ENCODE measurements at regions not wholly inside any gene's neighbourhood (a gene's known extent, or its start where the extent isn't known, plus 50 kb on each side); places are given as distances from the start of the nearest gene placed in this dataset.

DNA sequence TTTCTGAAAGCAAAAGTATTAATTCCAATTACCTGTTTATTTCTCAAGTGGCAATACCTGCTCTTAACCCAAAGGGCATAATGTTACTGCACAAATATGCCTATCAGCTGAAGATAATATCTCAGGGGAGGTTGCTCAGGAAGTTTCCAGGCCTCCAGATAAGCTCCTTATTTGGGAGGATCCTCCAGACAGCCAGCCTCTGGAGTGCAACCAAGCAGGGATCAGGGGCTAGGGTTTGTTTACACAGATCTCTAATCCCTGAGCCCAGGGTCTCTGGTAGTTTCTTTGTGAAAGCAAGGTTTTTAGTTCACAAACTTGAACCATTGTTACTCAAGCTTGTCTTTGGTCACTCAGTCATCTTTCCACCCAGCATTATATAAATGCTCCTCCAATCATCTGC lies 124.4 kb downstream of the SLC38A4 start (continued):
- TF ChIP-seq NANOG (IDR thresholded peaks at IDR 0.05; ENCODE audit: insufficient read depth, low read depth, low read length, poor library complexity, severe bottlenecking): no peak

DNA sequence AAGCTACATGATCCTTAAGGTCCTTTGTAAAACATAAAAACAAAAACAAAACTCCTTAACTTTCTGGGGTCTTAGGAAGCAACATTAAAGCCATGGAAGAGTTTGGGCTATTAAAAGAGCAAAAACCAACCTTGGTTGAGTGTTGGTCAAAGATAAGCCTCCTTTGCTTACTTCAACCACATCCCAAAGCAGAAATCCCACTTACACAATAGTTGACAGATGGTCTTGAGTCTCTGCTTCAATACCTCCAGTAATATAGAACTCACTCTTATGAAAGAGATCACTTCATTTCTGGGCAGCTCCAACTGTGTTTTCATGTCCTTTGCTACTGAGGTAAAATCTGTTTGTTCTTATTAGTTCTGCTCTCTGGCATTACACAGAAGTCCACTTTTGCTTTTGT lies 125.8 kb downstream of the SLC38A4 start:
- Histone ChIP-seq H4K91ac (replicated peaks; ENCODE audit: insufficient read length, low read length) (no peak overlapping the region), H2AFZ (ENCODE audit: low read length) (no peak overlapping the region), H4K20me1 (replicated peaks in 1 of 2; ENCODE audit: control insufficient read depth in 1 of 2, insufficient read depth in 2 of 2, low read length in 2 of 2) (no peaks in the 10 kb centered on the region), H3K56ac (replicated peaks; ENCODE audit: insufficient read length, low read depth, low read length) (no peak overlapping the region), H3K4me1 (replicated peaks in 1 of 4; ENCODE audit: control insufficient read depth in 3 of 4, insufficient read depth in 4 of 4, low read length in 3 of 4) (no peaks in the 10 kb centered on the region), H4K5ac (ENCODE audit: insufficient read length, low read depth, low read length) (no peak overlapping the region), H2AK5ac (ENCODE audit: low read depth, low read length) (no peak overlapping the region), H3K4ac (replicated peaks; ENCODE audit: insufficient read length, low read depth, low read length) (no peak overlapping the region), H3K9ac (replicated peaks in 1 of 4; ENCODE audit: extremely low read depth in 1 of 4, low read depth in 3 of 4, low read length in 3 of 4) (no peak overlapping the region), H2BK20ac (ENCODE audit: low read length) (no peak overlapping the region), H3K4me3 (ENCODE audit: extremely low read depth in 1 of 4, insufficient read depth in 2 of 4, low read depth in 3 of 4, low read length in 4 of 4) (no peak overlapping the region), H3K4me2 (ENCODE audit: insufficient read depth in 1 of 2, low read depth in 2 of 2, low read length in 2 of 2) (no peak overlapping the region), H3K27ac (ENCODE audit: low read depth, low read length) (no peak overlapping the region), H3K27me3 (replicated peaks in 1 of 4; ENCODE audit: control insufficient read depth in 3 of 4, extremely low read depth in 1 of 4, insufficient read depth in 3 of 4, low read length in 3 of 4) (no peaks in the 10 kb centered on the region), H3K23ac (ENCODE audit: insufficient read length) (no peak overlapping the region), H2BK120ac (replicated peaks; ENCODE audit: low read depth, low read length) (no peak overlapping the region), H3K14ac (ENCODE audit: insufficient read length) (no peak overlapping the region), H3K9me3 (ENCODE audit: insufficient read depth in 2 of 2, low read depth in 1 of 2, low read length in 1 of 2) (0 out of 4 replicates have a peak, but pooled peaks cover 3% of the 10 kb centered on the region in 2 experiments), H3K36me3 (ENCODE audit: control insufficient read depth in 2 of 4, insufficient read depth in 4 of 4, low read length in 3 of 4) (no peaks in the 10 kb centered on the region; a peak in 1 of 8 replicates), H2BK5ac (ENCODE audit: low read depth, low read length) (no peak overlapping the region), H3K23me2 (ENCODE audit: low read depth, low read length) (no peaks in the 10 kb centered on the region), H3K79me2 (ENCODE audit: control insufficient read depth in 1 of 2, insufficient read depth in 2 of 2, low read length in 2 of 2) (no peaks in the 10 kb centered on the region), H3K79me1 (ENCODE audit: low read depth, low read length) (no peaks in the 10 kb centered on the region), H2BK12ac (ENCODE audit: low read depth, low read length) (no peak overlapping the region), H4K8ac (ENCODE audit: extremely low read depth, insufficient read depth, low read length) (no peak overlapping the region), H2BK15ac (ENCODE audit: low read length) (no peak overlapping the region), H3K18ac (ENCODE audit: extremely low read depth, low read length) (no peak overlapping the region)
- POLR2A ChIA-PET (ENCODE audit: partially characterized antibody): no interaction called here
- DNase-seq (ENCODE audit: low read depth in 1 of 2, low spot score in 2 of 2): no peak
- CTCF ChIA-PET (ENCODE audit: partially characterized antibody): interaction anchor here (0.9 to 1.3 kb wide), 2 partner anchors 15 to 101 kb away, joined by 3 to 4 read pairs; no protein-coding TSS in a partner anchor
- no peak for FAIRE-seq
- TF ChIP-seq EP300 (IDR thresholded peaks at IDR 0.05; ENCODE audit: borderline replicate concordance in 1 of 2, low read depth in 2 of 2, low read length in 2 of 2): no peak
- no peak for TF ChIP-seq JUND (IDR thresholded peaks at IDR 0.05; ENCODE audit: low read length)
- no peak for TF ChIP-seq BCL11A (IDR thresholded peaks at IDR 0.05; ENCODE audit: low read depth in 2 of 2, low read length in 2 of 2)
- TF ChIP-seq SIRT6 (IDR thresholded peaks at IDR 0.05; ENCODE audit: low read length): no peak
- TF ChIP-seq ZNF274 (IDR thresholded peaks at IDR 0.05; ENCODE audit: borderline replicate concordance, extremely low read depth, low read length): no peak
- no peak for TF ChIP-seq E2F6 (IDR thresholded peaks at IDR 0.05)
- no peak for TF ChIP-seq CBX5 (IDR thresholded peaks at IDR 0.05; ENCODE audit: low read depth, low read length)
- TF ChIP-seq TCF12 (IDR thresholded peaks at IDR 0.05; ENCODE audit: low read depth, low read length): no peak
- TF ChIP-seq KDM5A (IDR thresholded peaks at IDR 0.05; ENCODE audit: low read length): no peak
- TF ChIP-seq CEBPB (IDR thresholded peaks at IDR 0.05; ENCODE audit: low read depth, low read length): no peak
- TF ChIP-seq TBP (IDR thresholded peaks at IDR 0.05; ENCODE audit: low read depth, low read length): no peak
- no peak for TF ChIP-seq SP4 (IDR thresholded peaks at IDR 0.05; ENCODE audit: low read length)
